ENCODE measurements at regions not wholly inside any gene's neighbourhood (a gene's known extent, or its start where the extent isn't known, plus 50 kb on each side); places are given as distances from the start of the nearest gene placed in this dataset.

- Histone ChIP-seq H3K9me2 (replicated peaks; ENCODE audit: insufficient read depth, low read length) (no peaks in the 10 kb centered on the region), H3K9ac (ENCODE audit: low read length) (no peak overlapping the region), H3K36me3 (ENCODE audit: low read length) (no peaks in the 10 kb centered on the region), H4K20me1 (ENCODE audit: low read depth, low read length) (no peaks in the 10 kb centered on the region), H3K27me3 (ENCODE audit: low read length) (no peaks in the 10 kb centered on the region), H3K27ac (ENCODE audit: low read depth, low read length) (no peak overlapping the region), H2AFZ (ENCODE audit: low read depth, low read length, severe bottlenecking) (no peak overlapping the region), H3K79me2 (ENCODE audit: insufficient read depth, low read length) (no peaks in the 10 kb centered on the region), H3K4me3 (ENCODE audit: insufficient read depth, low read length, poor library complexity, severe bottlenecking) (no peak overlapping the region), H3K9me3 (ENCODE audit: insufficient read depth, low read length) (no peaks in the 10 kb centered on the region), H3F3A (ENCODE audit: insufficient read depth) (no peaks in the 10 kb centered on the region), H3K4me2 (ENCODE audit: low read depth, low read length, poor library complexity, severe bottlenecking) (no peak overlapping the region)
- TF ChIP-seq CTCF (IDR thresholded peaks at IDR 0.05; ENCODE audit: insufficient read depth, low read length, poor library complexity, severe bottlenecking) (no peak), EZH2phosphoT487 (conservative IDR thresholded peaks at IDR 0.05; ENCODE audit: low read length) (no peak)
Measured at GRCh38 chr7:52862321-52862720, 173.1 kb upstream of the POM121L12 start.

- Histone ChIP-seq H3K27me3 (ENCODE audit: low read length) (no peaks in the 10 kb centered on the region), H4K20me1 (ENCODE audit: low read depth, low read length) (no peaks in the 10 kb centered on the region), H3K9me3 (ENCODE audit: insufficient read depth, low read length) (no peaks in the 10 kb centered on the region), H3K4me3 (ENCODE audit: insufficient read depth, low read length, poor library complexity, severe bottlenecking) (no peak overlapping the region), H3K4me2 (ENCODE audit: low read depth, low read length, poor library complexity, severe bottlenecking) (no peak overlapping the region), H3F3A (ENCODE audit: insufficient read depth) (no peaks in the 10 kb centered on the region), H3K9ac (ENCODE audit: low read length) (no peak overlapping the region), H3K36me3 (ENCODE audit: low read length) (no peaks in the 10 kb centered on the region), H2AFZ (ENCODE audit: low read depth, low read length, severe bottlenecking) (no peak overlapping the region), H3K9me2 (replicated peaks; ENCODE audit: insufficient read depth, low read length) (no peaks in the 10 kb centered on the region), H3K27ac (ENCODE audit: low read depth, low read length) (no peak overlapping the region), H3K79me2 (ENCODE audit: insufficient read depth, low read length) (no peaks in the 10 kb centered on the region)
- no peak for TF ChIP-seq CTCF (IDR thresholded peaks at IDR 0.05; ENCODE audit: insufficient read depth, low read length, poor library complexity, severe bottlenecking)
- TF ChIP-seq EZH2phosphoT487 (conservative IDR thresholded peaks at IDR 0.05; ENCODE audit: low read length), result no peak
Measured at GRCh38 chr7:52857367-52857766, 178.1 kb upstream of the POM121L12 start.

- Histone ChIP-seq H2AFZ (ENCODE audit: low read depth, low read length, severe bottlenecking) (no peak overlapping the region), H3K9ac (ENCODE audit: low read length) (no peak overlapping the region), H3F3A (ENCODE audit: insufficient read depth) (no peaks in the 10 kb centered on the region), H3K27me3 (ENCODE audit: low read length) (no peaks in the 10 kb centered on the region), H4K20me1 (ENCODE audit: low read depth, low read length) (no peaks in the 10 kb centered on the region), H3K79me2 (ENCODE audit: insufficient read depth, low read length) (no peaks in the 10 kb centered on the region), H3K4me2 (ENCODE audit: low read depth, low read length, poor library complexity, severe bottlenecking) (no peak overlapping the region), H3K36me3 (ENCODE audit: low read length) (no peaks in the 10 kb centered on the region), H3K27ac (ENCODE audit: low read depth, low read length) (no peak overlapping the region), H3K9me3 (ENCODE audit: insufficient read depth, low read length) (no peaks in the 10 kb centered on the region), H3K4me3 (ENCODE audit: insufficient read depth, low read length, poor library complexity, severe bottlenecking) (no peak overlapping the region), H3K9me2 (replicated peaks; ENCODE audit: insufficient read depth, low read length) (no peaks in the 10 kb centered on the region)
- TF ChIP-seq EZH2phosphoT487 (conservative IDR thresholded peaks at IDR 0.05; ENCODE audit: low read length) (no peak), CTCF (IDR thresholded peaks at IDR 0.05; ENCODE audit: insufficient read depth, low read length, poor library complexity, severe bottlenecking) (no peak)
Measured at GRCh38 chr7:52854681-52855080, 180.8 kb upstream of the POM121L12 start.
